DOHH2 (cell line): ENCODE measurements at regions not wholly inside any gene's neighbourhood (a gene's known extent, or its start where the extent isn't known, plus 50 kb on each side); places are given as distances from the start of the nearest gene placed in this dataset.
A peak's percentile ranks its signal among the peaks of the same experiment; 100 is the strongest.
"Not testable (repeated sequence)": the region's sequence is repeated elsewhere in the genome, so short reads cannot be mapped to it uniquely, and the experiment has no call there.

Source experiments
- H3F3A ChIP-seq: fragments of 200-600 bp; sonication (generic), shearing (Covaris generic); 2 replicates; pipeline ENCODE4 v1.6.0; 2016; ENCODE audit warnings: antibody characterized with exemption, mild to moderate bottlenecking; ENCODE audit not compliant: control insufficient read depth, insufficient read depth
- H3K27ac ChIP-seq: fragments of 200-600 bp; sonication (generic); 2 replicates; pipeline ENCODE4 v1.5.1; 2014; ENCODE audit warnings: low read depth, mild to moderate bottlenecking, low read length, moderate library complexity
- H3K27me3 ChIP-seq: fragments of 200-600 bp; sonication (generic); 2 replicates; pipeline ENCODE4 v1.6.1; 2014; ENCODE audit warnings: mild to moderate bottlenecking, low read length, mixed read lengths; ENCODE audit not compliant: control insufficient read depth
- H3K36me3 ChIP-seq: fragments of 200-600 bp; sonication (generic); 2 replicates; pipeline ENCODE4 v1.6.1; 2014; ENCODE audit warnings: mild to moderate bottlenecking, low read length, moderate library complexity, mixed read lengths; ENCODE audit not compliant: control insufficient read depth
- H3K4me1 ChIP-seq: fragments of 200-600 bp; sonication (generic); 2 replicates; pipeline ENCODE4 v1.6.1; 2014; ENCODE audit warnings: mild to moderate bottlenecking, low read length, mixed read lengths; ENCODE audit not compliant: control insufficient read depth
- H3K4me2 ChIP-seq: fragments of 200-600 bp; sonication (generic); 2 replicates; pipeline ENCODE4 v1.6.0; 2014; ENCODE audit warnings: mild to moderate bottlenecking, low read length, moderate library complexity
- H3K4me3 ChIP-seq: fragments of 200-600 bp; sonication (generic); 2 replicates; pipeline ENCODE4 v1.5.1; 2014; ENCODE audit warnings: mild to moderate bottlenecking, low read length, mixed read lengths
- H3K79me2 ChIP-seq: fragments of 200-600 bp; sonication (generic); 2 replicates; pipeline ENCODE4 v1.6.1; 2014; ENCODE audit warnings: mild to moderate bottlenecking, low read length, mixed read lengths; ENCODE audit not compliant: control insufficient read depth
- H3K9me2 ChIP-seq: fragments of 200-600 bp; sonication (generic); replicated peaks from 2 replicates; pipeline ENCODE4 v1.6.1; 2014; ENCODE audit warnings: mild to moderate bottlenecking, low read length, mixed read lengths; ENCODE audit not compliant: control insufficient read depth
- H3K9me3 ChIP-seq: fragments of 200-600 bp; sonication (generic); 2 replicates; pipeline ENCODE4 v1.6.1; 2014; ENCODE audit warnings: antibody characterized with exemption, low read length, mixed read lengths; ENCODE audit not compliant: control insufficient read depth, insufficient read depth
- H4K20me1 ChIP-seq: fragments of 200-600 bp; sonication (generic); 2 replicates; pipeline ENCODE4 v1.6.0; 2014; ENCODE audit warnings: low read depth, mild to moderate bottlenecking, antibody characterized with exemption, low read length, moderate library complexity; ENCODE audit not compliant: control insufficient read depth, insufficient read depth
- EZH2phosphoT487 ChIP-seq: fragments of 200-600 bp; sonication (generic); IDR thresholded peaks from 2 replicates; pipeline ENCODE4 v1.6.1; 2017; ENCODE audit warnings: borderline replicate concordance, mild to moderate bottlenecking, antibody characterized with exemption, low read length, moderate library complexity, mixed read lengths
- TF ChIP-seq, protein P1 (sequence below): fragments of 200-600 bp; sonication (generic); IDR thresholded peaks from one replicate; pipeline ENCODE4 v1.5.1; 2014; ENCODE audit warnings: antibody characterized with exemption, mild to moderate bottlenecking, low read depth, low read length; ENCODE audit not compliant: poor library complexity, severe bottlenecking

DNA sequence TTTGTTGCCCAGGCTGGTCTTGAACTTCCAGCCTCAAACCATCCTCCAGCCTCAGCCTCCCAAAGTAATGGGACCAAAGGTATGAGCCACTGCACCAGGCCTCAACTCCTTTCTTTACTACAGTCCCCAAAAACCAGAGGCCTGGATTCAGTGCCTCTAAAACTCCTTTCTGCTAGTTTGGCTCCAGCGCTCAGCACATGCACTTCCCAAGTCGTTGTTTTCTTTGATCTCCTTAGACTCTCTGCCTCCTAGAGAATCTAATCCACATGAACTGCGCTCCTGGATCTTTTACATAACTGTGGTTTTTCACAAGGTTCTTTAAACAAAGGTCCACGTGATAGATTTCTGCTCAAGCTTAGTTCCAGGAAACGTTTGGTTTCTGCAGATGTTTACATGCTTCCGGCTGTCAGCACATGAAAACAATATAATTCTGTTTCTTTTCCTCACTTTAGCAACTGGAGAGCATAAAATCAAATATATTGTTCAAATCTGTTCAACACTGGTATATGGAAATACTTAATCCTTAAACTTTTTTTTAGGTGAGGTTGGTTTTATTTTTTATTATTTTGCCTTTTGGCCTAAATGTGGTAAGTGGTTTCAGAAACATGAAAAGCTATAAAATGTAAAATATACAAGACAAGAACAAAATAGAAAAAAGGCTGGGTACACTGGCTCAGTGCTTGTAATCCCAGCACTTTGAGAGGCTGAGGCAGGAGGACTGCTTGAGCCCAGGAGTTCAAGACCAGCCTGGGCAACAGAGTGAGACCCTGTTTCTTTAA, 270.5 kb upstream of the MKLN1 start:
- H3K9me2 ChIP-seq: no peaks in the 10 kb centered on the region
- peaks cover 60% of the 10 kb centered on the region for H3K36me3 ChIP-seq
- H3K9me3 ChIP-seq: peaks cover 10% of the 10 kb centered on the region; the same call in 1 of the 2 replicates
- H3K79me2 ChIP-seq: peaks cover 96% of the 10 kb centered on the region
- peaks cover 46% of the 10 kb centered on the region for H3K4me1 ChIP-seq
- H3F3A ChIP-seq: peaks cover 15% of the 10 kb centered on the region
- peak overlapping the region; percentile 67 for H3K4me2 ChIP-seq
- peaks cover 20% of the 10 kb centered on the region; the same call in 1 of the 2 replicates for H4K20me1 ChIP-seq
- no peak for TF ChIP-seq EZH2phosphoT487
- TF ChIP-seq, protein P1, sequence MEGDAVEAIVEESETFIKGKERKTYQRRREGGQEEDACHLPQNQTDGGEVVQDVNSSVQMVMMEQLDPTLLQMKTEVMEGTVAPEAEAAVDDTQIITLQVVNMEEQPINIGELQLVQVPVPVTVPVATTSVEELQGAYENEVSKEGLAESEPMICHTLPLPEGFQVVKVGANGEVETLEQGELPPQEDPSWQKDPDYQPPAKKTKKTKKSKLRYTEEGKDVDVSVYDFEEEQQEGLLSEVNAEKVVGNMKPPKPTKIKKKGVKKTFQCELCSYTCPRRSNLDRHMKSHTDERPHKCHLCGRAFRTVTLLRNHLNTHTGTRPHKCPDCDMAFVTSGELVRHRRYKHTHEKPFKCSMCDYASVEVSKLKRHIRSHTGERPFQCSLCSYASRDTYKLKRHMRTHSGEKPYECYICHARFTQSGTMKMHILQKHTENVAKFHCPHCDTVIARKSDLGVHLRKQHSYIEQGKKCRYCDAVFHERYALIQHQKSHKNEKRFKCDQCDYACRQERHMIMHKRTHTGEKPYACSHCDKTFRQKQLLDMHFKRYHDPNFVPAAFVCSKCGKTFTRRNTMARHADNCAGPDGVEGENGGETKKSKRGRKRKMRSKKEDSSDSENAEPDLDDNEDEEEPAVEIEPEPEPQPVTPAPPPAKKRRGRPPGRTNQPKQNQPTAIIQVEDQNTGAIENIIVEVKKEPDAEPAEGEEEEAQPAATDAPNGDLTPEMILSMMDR: no peak
- H3K27ac ChIP-seq: peak overlapping the region; percentile 78
- H3K4me3 ChIP-seq: peak overlapping the region; percentile 46
- no peaks in the 10 kb centered on the region for H3K27me3 ChIP-seq

DNA sequence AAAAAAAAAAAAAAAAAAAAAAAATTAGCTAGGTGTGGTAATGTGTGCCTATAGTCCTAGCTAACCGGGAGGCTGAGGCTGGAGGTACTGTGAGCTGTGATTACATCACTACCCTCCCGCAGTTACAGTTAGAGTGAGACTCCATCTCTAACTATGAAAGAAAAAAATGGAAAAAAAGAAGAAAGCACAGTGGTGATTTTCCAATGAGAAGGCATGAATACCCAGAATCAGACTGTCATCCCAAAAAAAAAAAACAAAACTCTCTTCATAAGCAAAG, 269.9 kb upstream of the MKLN1 start:
- Histone ChIP-seq H3K79me2 (peaks cover 96% of the 10 kb centered on the region), H3K4me2 (peak overlapping the region; percentile 67), H3K27ac (peak overlapping the region; percentile 78)

DNA sequence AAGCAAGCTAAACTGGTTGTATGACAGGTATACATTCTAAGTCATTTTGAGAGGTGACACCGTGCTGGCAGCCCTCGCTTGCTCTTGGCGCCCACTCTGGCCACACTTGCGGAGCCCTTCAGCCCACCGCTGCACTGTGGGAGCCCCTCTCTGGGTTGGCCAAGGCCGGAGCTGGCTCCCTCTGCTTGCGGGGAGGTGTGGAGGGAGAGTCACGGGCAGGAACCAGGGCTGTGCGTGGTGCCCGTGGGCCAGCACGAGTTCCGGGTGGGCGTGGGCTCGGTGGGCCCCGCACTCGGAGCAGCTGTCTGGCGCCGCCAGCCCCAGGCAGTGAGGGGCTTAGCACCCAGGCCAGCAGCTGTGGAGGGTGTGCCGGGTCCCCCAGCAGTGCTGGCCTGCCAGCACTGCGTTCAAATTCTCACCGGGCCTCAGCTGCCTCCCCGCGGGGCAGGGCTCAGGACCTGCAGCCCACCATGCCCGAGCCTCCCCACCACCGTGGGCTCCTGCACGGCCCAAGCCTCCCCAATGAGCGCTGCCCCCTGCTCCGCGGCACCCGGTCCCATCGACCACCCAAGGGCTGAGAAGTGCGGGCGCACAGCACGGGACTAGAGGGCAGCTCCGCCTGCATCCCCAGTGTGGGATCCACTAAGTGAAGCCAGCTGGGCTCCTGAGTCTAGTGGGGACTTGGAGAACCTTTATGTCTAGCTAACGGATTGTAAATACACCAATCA, 269.0 kb upstream of the MKLN1 start:
- peaks cover 17% of the 10 kb centered on the region; the same call in 1 of the 2 replicates for H4K20me1 ChIP-seq
- H3K9me3 ChIP-seq, H3K27me3 ChIP-seq, H3K9me2 ChIP-seq: not testable (repeated sequence)
- peaks cover 19% of the 10 kb centered on the region for H3F3A ChIP-seq
- peaks cover 97% of the 10 kb centered on the region for H3K79me2 ChIP-seq
- H3K27ac ChIP-seq: peak overlapping the region; percentile 78
- H3K36me3 ChIP-seq: peaks cover 62% of the 10 kb centered on the region
- peaks cover 45% of the 10 kb centered on the region for H3K4me1 ChIP-seq
- H3K4me3 ChIP-seq: peak overlapping the region; percentile 46
- H3K4me2 ChIP-seq: peak overlapping the region; percentile 67

More for the DNA sequence above, 269.9 kb upstream of the MKLN1 start:
- H4K20me1 ChIP-seq: peaks cover 20% of the 10 kb centered on the region; the same call in 1 of the 2 replicates
- H3K9me3 ChIP-seq: peaks cover 10% of the 10 kb centered on the region; the same call in 1 of the 2 replicates
- H3K27me3 ChIP-seq: no peaks in the 10 kb centered on the region
- H3F3A ChIP-seq: peaks cover 15% of the 10 kb centered on the region
- peaks cover 46% of the 10 kb centered on the region for H3K4me1 ChIP-seq
- TF ChIP-seq, protein P1: no peak
- no peak for TF ChIP-seq EZH2phosphoT487
- H3K4me3 ChIP-seq: peak overlapping the region; percentile 46
- peaks cover 59% of the 10 kb centered on the region for H3K36me3 ChIP-seq
- H3K9me2 ChIP-seq: no peaks in the 10 kb centered on the region

DNA sequence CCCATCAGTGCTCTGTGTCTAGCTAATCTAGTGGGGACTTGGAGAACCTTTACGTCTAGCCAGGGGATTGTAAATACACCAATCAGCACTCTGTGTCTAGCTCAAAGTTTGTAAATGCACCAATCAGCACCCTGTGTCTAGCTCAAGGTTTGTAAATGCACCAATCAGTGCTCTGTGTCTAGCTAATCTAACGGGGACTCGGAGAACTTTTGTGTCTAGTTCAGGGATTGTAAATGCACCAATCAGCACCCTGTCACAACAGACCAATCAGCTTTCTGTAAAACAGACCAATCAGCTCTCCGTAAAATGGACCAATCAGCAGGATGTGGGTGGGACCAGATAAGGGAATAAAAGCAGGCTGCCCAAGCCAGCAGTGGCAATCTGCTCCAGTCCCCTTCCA, 268.3 kb upstream of the MKLN1 start:
- not testable (repeated sequence) for H3K27me3 ChIP-seq, H3K4me2 ChIP-seq, H3K27ac ChIP-seq, H3K9me2 ChIP-seq, H3K4me3 ChIP-seq, H3K9me3 ChIP-seq
- Histone ChIP-seq H3F3A (peaks cover 21% of the 10 kb centered on the region), H3K36me3 (peaks cover 61% of the 10 kb centered on the region), H3K79me2 (peaks cover 98% of the 10 kb centered on the region), H4K20me1 (0 out of 2 replicates have a peak, but pooled peaks cover 15% of the 10 kb centered on the region), H3K4me1 (peaks cover 40% of the 10 kb centered on the region)
